ENCODE measurements at regions not wholly inside any gene's neighbourhood (a gene's known extent, or its start where the extent isn't known, plus 50 kb on each side); places are given as distances from the start of the nearest gene placed in this dataset.

GRCh38 chr10:130655313-130656186 lies 519.4 kb downstream of the GLRX3 start:
- H3K27me3 Mint-ChIP-seq (ENCODE audit: low read depth in 3 of 3), result peaks cover 0 to 7% (median 2%) of the 10 kb centered on the region in 3 donors
- no peaks in the 10 kb centered on the region for H3K4me1 Mint-ChIP-seq
- H3K27ac Mint-ChIP-seq, result no peak overlapping the region
- DNase-seq, result no peak
- H3K9me3 Mint-ChIP-seq, result peaks cover 0 to 2% (median 0%) of the 10 kb centered on the region in 6 donors
- no peaks in the 10 kb centered on the region for H3K36me3 Mint-ChIP-seq
- no peak overlapping the region for H3K4me3 Mint-ChIP-seq

DNA sequence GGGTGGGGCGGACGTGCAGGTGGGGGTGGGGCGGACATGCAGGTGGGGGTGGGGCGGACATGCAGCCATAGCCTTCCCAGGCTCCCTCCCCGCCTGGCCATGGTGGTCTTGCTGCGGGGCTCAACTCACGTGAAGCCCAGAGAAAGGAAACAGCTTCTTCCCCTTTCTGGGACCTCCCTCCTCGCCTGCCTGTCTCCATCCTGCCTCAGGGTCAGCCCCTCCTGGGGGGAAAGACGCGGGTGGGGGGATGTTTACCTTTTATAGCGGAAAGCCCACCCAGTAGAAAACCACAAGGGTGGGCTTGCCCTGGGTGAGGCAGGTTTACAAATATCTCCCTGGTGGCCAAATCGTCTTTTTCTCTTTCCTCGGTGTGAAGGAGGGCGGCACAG lies 520.0 kb downstream of the GLRX3 start:
- Mint-ChIP-seq H3K27me3 (ENCODE audit: low read depth in 3 of 3) (peaks cover 0 to 7% (median 2%) of the 10 kb centered on the region in 3 donors), H3K4me3 (no peak overlapping the region), H3K4me1 (no peaks in the 10 kb centered on the region), H3K27ac (no peak overlapping the region), H3K9me3 (peaks cover 0 to 2% (median 0%) of the 10 kb centered on the region in 6 donors), H3K36me3 (no peaks in the 10 kb centered on the region)
- no peak for DNase-seq

DNA sequence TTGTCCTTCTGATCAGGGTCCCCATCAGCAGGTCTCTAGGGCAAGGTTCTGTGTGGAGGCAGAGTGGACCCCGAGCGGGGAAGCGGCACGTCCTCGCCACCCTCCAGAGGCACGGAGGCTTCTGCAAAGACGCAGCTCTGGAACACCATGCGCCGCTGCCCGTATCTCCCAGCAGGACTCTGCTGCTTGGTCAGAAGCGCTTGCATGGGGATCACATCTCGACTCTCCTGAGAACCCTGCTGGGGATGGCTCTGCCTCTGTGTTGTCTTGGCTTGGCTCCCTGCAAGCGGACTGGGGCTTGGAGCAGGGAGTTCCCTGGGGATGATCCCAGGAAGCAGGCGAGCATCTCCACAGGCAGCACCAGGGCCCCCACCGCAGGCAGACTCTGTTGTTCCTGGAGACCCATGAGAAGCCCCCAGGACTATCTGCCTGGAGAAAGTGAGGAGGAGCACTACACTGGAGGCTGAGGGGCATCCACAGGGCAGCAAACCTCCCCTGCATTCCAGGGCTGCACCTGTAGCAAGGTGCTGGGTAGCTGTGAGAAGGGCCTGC lies 520.5 kb downstream of the GLRX3 start:
- DNase-seq, result no peak
- peaks cover 0 to 7% (median 2%) of the 10 kb centered on the region in 3 donors for H3K27me3 Mint-ChIP-seq (ENCODE audit: low read depth in 3 of 3)
- no peak overlapping the region for H3K27ac Mint-ChIP-seq
- no peaks in the 10 kb centered on the region for H3K4me1 Mint-ChIP-seq
- no peaks in the 10 kb centered on the region for H3K36me3 Mint-ChIP-seq
- H3K4me3 Mint-ChIP-seq, result no peak overlapping the region
- H3K9me3 Mint-ChIP-seq, result peaks cover 0 to 2% (median 0%) of the 10 kb centered on the region in 6 donors

- H3K36me3 Mint-ChIP-seq, result no peaks in the 10 kb centered on the region
- H3K9me3 Mint-ChIP-seq, result no peaks in the 10 kb centered on the region
- no peaks in the 10 kb centered on the region for H3K4me1 Mint-ChIP-seq
- H3K27me3 Mint-ChIP-seq (ENCODE audit: low read depth in 3 of 3), result peaks cover 0 to 7% (median 2%) of the 10 kb centered on the region in 3 donors
- no peak for DNase-seq
- no peak overlapping the region for H3K27ac Mint-ChIP-seq
- H3K4me3 Mint-ChIP-seq, result no peak overlapping the region
Observed at GRCh38 chr10:130658687-130659290, 522.6 kb downstream of the GLRX3 start.

- no peak overlapping the region for H3K27ac Mint-ChIP-seq
- no peak overlapping the region for H3K4me3 Mint-ChIP-seq
- H3K4me1 Mint-ChIP-seq, result no peaks in the 10 kb centered on the region
- peaks cover 0 to 7% (median 2%) of the 10 kb centered on the region in 3 donors for H3K27me3 Mint-ChIP-seq (ENCODE audit: low read depth in 3 of 3)
- H3K9me3 Mint-ChIP-seq, result no peaks in the 10 kb centered on the region
- DNase-seq, result no peak
- H3K36me3 Mint-ChIP-seq, result no peaks in the 10 kb centered on the region
Observed at GRCh38 chr10:130659528-130659927, 523.3 kb downstream of the GLRX3 start.

DNA sequence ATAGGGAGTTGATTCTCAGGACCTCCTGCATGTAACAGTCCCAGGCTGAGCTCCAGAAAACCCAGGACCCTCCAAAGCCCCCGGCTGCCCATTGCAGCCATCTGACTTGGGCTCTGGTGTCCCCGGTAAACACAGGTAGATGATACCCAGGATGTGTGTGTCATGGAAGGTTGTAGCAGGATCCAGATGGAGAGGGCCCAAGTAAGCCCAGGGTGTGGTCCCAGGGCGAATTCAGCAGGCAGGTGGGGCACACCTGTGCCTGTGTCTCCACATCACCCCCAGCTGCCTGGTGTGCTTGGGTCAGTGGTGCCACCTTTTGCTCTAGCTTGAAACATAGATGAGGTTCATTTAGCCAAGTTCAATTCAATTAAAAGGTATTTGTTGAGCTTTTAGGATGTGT lies 524.1 kb downstream of the GLRX3 start:
- Mint-ChIP-seq H3K27ac (no peak overlapping the region), H3K36me3 (no peaks in the 10 kb centered on the region), H3K9me3 (no peaks in the 10 kb centered on the region), H3K4me1 (no peaks in the 10 kb centered on the region), H3K4me3 (no peak overlapping the region), H3K27me3 (ENCODE audit: low read depth in 3 of 3) (peaks cover 0 to 7% (median 2%) of the 10 kb centered on the region in 3 donors)
- no peak for DNase-seq

GRCh38 chr10:130661419-130661818 lies 525.2 kb downstream of the GLRX3 start:
- peaks cover 0 to 8% (median under 1%) of the 10 kb centered on the region in 3 donors for H3K27me3 Mint-ChIP-seq (ENCODE audit: low read depth in 3 of 3)
- no peak overlapping the region for H3K4me3 Mint-ChIP-seq
- no peak overlapping the region for H3K27ac Mint-ChIP-seq
- H3K4me1 Mint-ChIP-seq, result no peaks in the 10 kb centered on the region
- no peaks in the 10 kb centered on the region for H3K36me3 Mint-ChIP-seq
- no peak for DNase-seq
- H3K9me3 Mint-ChIP-seq, result no peaks in the 10 kb centered on the region

DNA sequence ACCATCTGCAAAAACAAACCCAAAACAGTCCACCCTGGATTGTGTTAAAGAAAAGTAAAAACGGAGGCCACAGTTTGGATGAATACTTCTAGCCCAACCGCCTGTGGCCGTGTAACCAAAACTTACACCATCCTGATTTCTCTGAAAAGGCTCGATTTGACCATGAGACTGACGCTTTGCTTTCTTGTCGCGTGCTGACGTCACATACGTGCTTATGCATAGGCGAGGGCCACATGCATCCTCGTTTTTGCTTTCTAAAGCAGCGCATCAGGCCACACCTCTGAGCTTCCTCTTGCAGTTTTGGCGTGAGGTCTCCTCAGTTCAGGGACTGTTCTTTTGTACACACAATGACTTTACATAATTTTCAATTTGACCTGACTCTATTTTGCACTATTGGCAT lies 526.6 kb downstream of the GLRX3 start:
- no peaks in the 10 kb centered on the region for H3K36me3 Mint-ChIP-seq
- no peak overlapping the region for H3K4me3 Mint-ChIP-seq
- H3K9me3 Mint-ChIP-seq, result no peaks in the 10 kb centered on the region
- no peak overlapping the region for H3K27ac Mint-ChIP-seq
- H3K4me1 Mint-ChIP-seq, result no peaks in the 10 kb centered on the region
- no peak for DNase-seq
- peaks cover 0 to 9% (median 1%) of the 10 kb centered on the region in 3 donors for H3K27me3 Mint-ChIP-seq (ENCODE audit: low read depth in 3 of 3)

GRCh38 chr10:130664526-130664925 lies 528.3 kb downstream of the GLRX3 start:
- no peak overlapping the region for H3K27ac Mint-ChIP-seq
- no peak overlapping the region for H3K4me3 Mint-ChIP-seq
- DNase-seq, result no peak
- peaks cover 0 to 2% (median 1%) of the 10 kb centered on the region in 3 donors for H3K27me3 Mint-ChIP-seq (ENCODE audit: low read depth in 3 of 3)
- H3K36me3 Mint-ChIP-seq, result no peaks in the 10 kb centered on the region
- no peaks in the 10 kb centered on the region for H3K9me3 Mint-ChIP-seq
- H3K4me1 Mint-ChIP-seq, result no peaks in the 10 kb centered on the region

GRCh38 chr10:130666215-130666614 lies 530.0 kb downstream of the GLRX3 start:
- H3K9me3 Mint-ChIP-seq, result no peaks in the 10 kb centered on the region
- no peaks in the 10 kb centered on the region for H3K36me3 Mint-ChIP-seq
- DNase-seq, result no peak
- no peaks in the 10 kb centered on the region for H3K4me1 Mint-ChIP-seq
- H3K27ac Mint-ChIP-seq, result no peak overlapping the region
- H3K27me3 Mint-ChIP-seq (ENCODE audit: low read depth in 3 of 3), result peaks cover 0 to 3% (median 2%) of the 10 kb centered on the region in 3 donors
- H3K4me3 Mint-ChIP-seq, result no peak overlapping the region

DNA sequence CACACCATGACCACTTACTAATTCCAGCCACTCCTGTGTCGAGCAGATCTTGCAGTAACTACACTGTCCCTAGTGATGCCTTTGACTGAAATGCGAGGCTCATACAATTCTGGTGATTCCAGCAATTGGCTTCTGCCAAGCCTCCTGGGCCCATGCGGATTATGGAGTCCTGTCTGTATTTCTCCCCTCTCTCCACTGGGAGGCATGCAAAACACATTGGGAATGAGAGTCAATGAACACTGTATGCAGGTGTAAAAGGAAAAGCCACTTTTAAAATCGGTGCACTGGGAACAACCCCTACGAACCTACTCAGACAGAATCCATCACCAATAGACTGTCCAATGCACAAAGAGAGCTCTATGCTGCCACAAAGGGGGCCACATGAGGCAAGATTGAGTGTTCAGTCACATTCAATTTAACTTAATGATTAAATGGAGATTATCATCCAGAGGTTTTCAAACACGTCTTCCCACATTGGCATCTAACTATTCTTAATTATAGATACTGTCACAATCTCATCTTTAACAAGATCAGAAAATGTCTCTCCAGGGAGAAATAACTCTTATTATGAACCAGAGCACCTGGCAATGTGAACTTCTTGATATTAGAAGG lies 550.6 kb downstream of the GLRX3 start:
- H3K27ac Mint-ChIP-seq, result no peak overlapping the region
- no peaks in the 10 kb centered on the region for H3K36me3 Mint-ChIP-seq
- no peak for DNase-seq
- H3K9me3 Mint-ChIP-seq, result peaks cover 0 to 3% (median 0%) of the 10 kb centered on the region in 6 donors
- H3K4me3 Mint-ChIP-seq, result no peak overlapping the region
- H3K27me3 Mint-ChIP-seq (ENCODE audit: low read depth in 3 of 3), result peaks cover 0 to 8% (median 2%) of the 10 kb centered on the region in 3 donors
- no peaks in the 10 kb centered on the region for H3K4me1 Mint-ChIP-seq

- H3K4me1 Mint-ChIP-seq, result no peaks in the 10 kb centered on the region
- H3K27me3 Mint-ChIP-seq (ENCODE audit: low read depth in 3 of 3), result peaks cover 0 to 8% (median 2%) of the 10 kb centered on the region in 3 donors
- peaks cover 0 to 3% (median 0%) of the 10 kb centered on the region in 6 donors for H3K9me3 Mint-ChIP-seq
- H3K36me3 Mint-ChIP-seq, result no peaks in the 10 kb centered on the region
- H3K4me3 Mint-ChIP-seq, result no peak overlapping the region
- no peak for DNase-seq
- no peak overlapping the region for H3K27ac Mint-ChIP-seq
Observed at GRCh38 chr10:130687566-130687965, 551.4 kb downstream of the GLRX3 start.

GRCh38 chr10:130689743-130690626 lies 553.8 kb downstream of the GLRX3 start:
- Mint-ChIP-seq H3K36me3 (no peaks in the 10 kb centered on the region), H3K4me1 (no peaks in the 10 kb centered on the region), H3K27me3 (ENCODE audit: low read depth in 3 of 3) (peaks cover 0 to 8% (median 0%) of the 10 kb centered on the region in 3 donors), H3K4me3 (no peak overlapping the region), H3K9me3 (no peaks in the 10 kb centered on the region), H3K27ac (no peak overlapping the region)
- DNase-seq, result no peak
